NCI-H2029 (cell line): ENCODE measurements at regions not wholly inside any gene's neighbourhood (a gene's known extent, or its start where the extent isn't known, plus 50 kb on each side); places are given as distances from the start of the nearest gene placed in this dataset.

Source experiments
- DNase-seq: peaks from one replicate; lab custom pipeline; 2025; lab: John Stamatoyannopoulos, UW

- no peak for DNase-seq
Measured at GRCh38 chr20:12891643-12892042, 117.1 kb upstream of the SPTLC3 start.

GRCh38 chr20:12893019-12893418 lies 115.8 kb upstream of the SPTLC3 start:
- DNase-seq: no peak

GRCh38 chr20:12893653-12894052 lies 115.1 kb upstream of the SPTLC3 start:
- no peak for DNase-seq

- DNase-seq: no peak
Measured at GRCh38 chr20:12894089-12894488, 114.7 kb upstream of the SPTLC3 start.

GRCh38 chr20:12896180-12896579 lies 112.6 kb upstream of the SPTLC3 start:
- DNase-seq: no peak

GRCh38 chr20:12902992-12903391 lies 105.8 kb upstream of the SPTLC3 start:
- peak; percentile 66 for DNase-seq

- no peak for DNase-seq
Measured at GRCh38 chr20:12906361-12906760, 102.4 kb upstream of the SPTLC3 start.

GRCh38 chr20:12911372-12911771 lies 97.4 kb upstream of the SPTLC3 start:
- DNase-seq: no peak

GRCh38 chr20:12913781-12914443 lies 94.9 kb upstream of the SPTLC3 start:
- DNase-seq: no peak

GRCh38 chr20:12914804-12915203 lies 94.0 kb upstream of the SPTLC3 start:
- DNase-seq: peak; percentile 22

- no peak for DNase-seq
Measured at GRCh38 chr20:12916699-12917098, 92.1 kb upstream of the SPTLC3 start.

GRCh38 chr20:12924126-12924525 lies 84.6 kb upstream of the SPTLC3 start:
- DNase-seq: no peak

- peak; percentile 56 for DNase-seq
Measured at GRCh38 chr20:12925210-12925755, 83.5 kb upstream of the SPTLC3 start.

GRCh38 chr20:12925863-12926793 lies 82.6 kb upstream of the SPTLC3 start:
- no peak for DNase-seq

GRCh38 chr20:12927489-12927888 lies 81.3 kb upstream of the SPTLC3 start:
- no peak for DNase-seq

- no peak for DNase-seq
Measured at GRCh38 chr20:12928358-12928754, 80.4 kb upstream of the SPTLC3 start.

GRCh38 chr20:12928755-12929401 lies 79.9 kb upstream of the SPTLC3 start:
- no peak for DNase-seq

- peak; percentile 14 for DNase-seq
Measured at GRCh38 chr20:12936020-12936419, 72.8 kb upstream of the SPTLC3 start.

- DNase-seq: no peak
Measured at GRCh38 chr20:12936524-12936923, 72.2 kb upstream of the SPTLC3 start.

GRCh38 chr20:12941025-12941424 lies 67.7 kb upstream of the SPTLC3 start:
- DNase-seq: no peak

GRCh38 chr20:12942123-12942522 lies 66.6 kb upstream of the SPTLC3 start:
- no peak for DNase-seq

GRCh38 chr20:12946789-12947188 lies 62.0 kb upstream of the SPTLC3 start:
- DNase-seq: no peak

GRCh38 chr20:12947691-12948090 lies 61.1 kb upstream of the SPTLC3 start:
- no peak for DNase-seq
